Mucosa of rectum (tissue), 2 donors: ENCODE measurements at regions not wholly inside any gene's neighbourhood (a gene's known extent, or its start where the extent isn't known, plus 50 kb on each side); places are given as distances from the start of the nearest gene placed in this dataset.
"Not testable (repeated sequence)": the region's sequence is repeated elsewhere in the genome, so short reads cannot be mapped to it uniquely, and the experiment has no call there.

ENCODE experiments used
- H3K27ac ChIP-seq, 2 donors: one replicate each; pipeline ENCODE4 v1.7.0; 2013; ENCODE audit warnings: inconsistent platforms in 2 of 2, low read depth in 2 of 2, low read length in 2 of 2
- H3K27me3 ChIP-seq, 2 donors: one replicate each; pipeline ENCODE4 v1.7.0; 2013; ENCODE audit warnings: low read length in 2 of 2; ENCODE audit not compliant: control insufficient read depth in 2 of 2, insufficient read depth in 2 of 2
- H3K36me3 ChIP-seq, 2 donors: one replicate each; pipeline ENCODE4 v1.7.0; 2013; ENCODE audit warnings: low read length in 2 of 2; ENCODE audit not compliant: control insufficient read depth in 2 of 2, insufficient read depth in 2 of 2
- H3K4me1 ChIP-seq, 2 donors: one replicate each; pipeline ENCODE4 v1.7.0; 2013; ENCODE audit warnings: low read length in 2 of 2, mild to moderate bottlenecking in 1 of 2; ENCODE audit not compliant: control insufficient read depth in 2 of 2, insufficient read depth in 2 of 2
- H3K4me3 ChIP-seq, 2 donors: one replicate each; pipeline ENCODE4 v1.7.0; 2013; ENCODE audit warnings: low read length in 2 of 2
- H3K9ac ChIP-seq, 2 donors: one replicate each; pipeline ENCODE4 v1.7.0; 2013; ENCODE audit warnings: low read length in 2 of 2, low read depth in 1 of 2, mild to moderate bottlenecking in 1 of 2
- H3K9me3 ChIP-seq, 2 donors: one replicate each; pipeline ENCODE4 v1.7.0; 2013; ENCODE audit warnings: low read length in 2 of 2; ENCODE audit not compliant: control insufficient read depth in 2 of 2
- donor health status: healthy.
- donor health status: Normal muscosa, but diverticular disease.

GRCh38 chr12:91467686-91468085, 285.1 kb upstream of the DCN start:
- H3K27me3 ChIP-seq, result no peaks in the 10 kb centered on the region
- H3K4me1 ChIP-seq, result no peaks in the 10 kb centered on the region
- no peak overlapping the region for H3K9ac ChIP-seq
- no peaks in the 10 kb centered on the region for H3K36me3 ChIP-seq
- H3K9me3 ChIP-seq, result no peaks in the 10 kb centered on the region
- H3K4me3 ChIP-seq, result no peak overlapping the region
- H3K27ac ChIP-seq, result no peak overlapping the region

DNA sequence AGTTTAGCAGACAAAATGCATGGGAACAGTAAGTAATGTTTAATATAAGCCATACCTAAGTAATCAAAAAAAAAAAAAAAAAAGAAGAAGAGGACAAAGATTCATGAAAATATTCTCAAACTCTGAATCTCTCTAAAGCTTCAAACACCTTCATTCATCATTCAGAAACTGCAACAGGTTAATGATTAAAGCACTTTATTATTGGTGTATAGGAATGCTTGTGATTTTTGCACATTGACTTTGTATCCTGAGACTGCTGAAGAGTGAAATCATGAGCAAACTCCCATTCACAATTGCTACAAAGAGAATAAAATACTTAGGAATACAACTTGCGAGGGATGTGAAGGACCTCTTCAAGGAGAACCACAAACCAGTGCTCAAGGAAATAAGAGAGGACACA, 278.4 kb upstream of the DCN start:
- H3K27ac ChIP-seq, result no peak overlapping the region
- no peak overlapping the region for H3K9ac ChIP-seq
- H3K27me3 ChIP-seq, result no peaks in the 10 kb centered on the region
- no peak overlapping the region for H3K4me3 ChIP-seq
- no peaks in the 10 kb centered on the region for H3K9me3 ChIP-seq
- H3K36me3 ChIP-seq, result no peaks in the 10 kb centered on the region
- peaks cover 0 to 3% of the 10 kb centered on the region in 2 donors for H3K4me1 ChIP-seq

DNA sequence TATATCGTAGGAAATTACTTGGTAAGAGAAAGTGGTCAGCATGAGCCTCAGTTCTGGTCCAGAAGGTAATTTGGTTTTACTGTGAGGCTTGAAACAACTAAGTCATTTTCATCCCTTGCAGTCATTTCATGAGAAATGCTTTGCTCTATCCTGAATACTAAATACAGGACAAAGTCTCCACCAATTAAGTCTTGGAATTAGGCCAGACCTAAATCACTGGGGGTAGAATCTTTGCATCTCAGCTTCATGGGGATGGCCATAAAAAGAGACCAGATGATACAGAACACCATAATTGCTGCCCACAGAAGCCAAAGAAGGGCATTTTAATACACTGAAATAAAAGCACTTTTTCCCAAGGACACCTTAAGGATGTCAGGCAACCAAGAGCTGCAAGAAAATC, 277.9 kb upstream of the DCN start:
- H3K4me3 ChIP-seq, result no peak overlapping the region
- no peak overlapping the region for H3K27ac ChIP-seq
- no peaks in the 10 kb centered on the region for H3K36me3 ChIP-seq
- H3K27me3 ChIP-seq, result no peaks in the 10 kb centered on the region
- no peak overlapping the region for H3K9ac ChIP-seq
- H3K4me1 ChIP-seq, result peaks cover 0 to 3% of the 10 kb centered on the region in 2 donors
- no peaks in the 10 kb centered on the region for H3K9me3 ChIP-seq

GRCh38 chr12:91455321-91455720, 272.7 kb upstream of the DCN start:
- Histone ChIP-seq H3K36me3 (no peaks in the 10 kb centered on the region), H3K27me3 (no peaks in the 10 kb centered on the region), H3K27ac (no peak overlapping the region), H3K4me1 (no peaks in the 10 kb centered on the region), H3K9ac (no peak overlapping the region), H3K9me3 (no peaks in the 10 kb centered on the region), H3K4me3 (no peak overlapping the region)

DNA sequence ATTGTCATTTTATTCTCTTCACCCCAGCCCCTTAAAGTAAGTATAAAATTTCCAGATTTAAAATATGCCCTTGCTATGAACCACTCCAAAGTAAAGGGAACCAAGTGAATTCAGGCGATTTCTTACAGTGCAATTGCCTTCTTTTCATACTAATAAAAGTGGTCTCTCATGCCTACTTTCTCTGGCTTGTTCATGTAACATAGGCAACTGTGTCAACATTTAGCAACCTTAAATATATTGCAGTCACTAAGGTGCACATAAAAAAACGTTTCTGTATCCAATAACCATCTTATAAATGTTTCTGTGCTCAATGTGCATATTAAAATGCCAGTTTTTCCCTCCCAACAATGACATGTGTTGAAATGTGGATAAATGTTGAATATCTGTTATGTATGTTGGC, 271.6 kb upstream of the DCN start:
- H3K4me1 ChIP-seq, result no peaks in the 10 kb centered on the region
- no peak overlapping the region for H3K9ac ChIP-seq
- no peaks in the 10 kb centered on the region for H3K9me3 ChIP-seq
- H3K36me3 ChIP-seq, result no peaks in the 10 kb centered on the region
- no peak overlapping the region for H3K4me3 ChIP-seq
- no peaks in the 10 kb centered on the region for H3K27me3 ChIP-seq
- no peak overlapping the region for H3K27ac ChIP-seq

GRCh38 chr12:91452464-91452863, 269.8 kb upstream of the DCN start:
- not testable (repeated sequence) for H3K36me3 ChIP-seq, H3K27ac ChIP-seq, H3K9me3 ChIP-seq, H3K9ac ChIP-seq, H3K4me1 ChIP-seq, H3K27me3 ChIP-seq, H3K4me3 ChIP-seq

GRCh38 chr12:91441993-91442952, 259.7 kb upstream of the DCN start:
- H3K36me3 ChIP-seq, result no peaks in the 10 kb centered on the region
- H3K27ac ChIP-seq, result no peak overlapping the region
- no peak overlapping the region for H3K4me3 ChIP-seq
- no peak overlapping the region for H3K9ac ChIP-seq
- no peaks in the 10 kb centered on the region for H3K9me3 ChIP-seq
- no peaks in the 10 kb centered on the region for H3K27me3 ChIP-seq
- no peaks in the 10 kb centered on the region for H3K4me1 ChIP-seq

- no peaks in the 10 kb centered on the region for H3K36me3 ChIP-seq
- no peaks in the 10 kb centered on the region for H3K9me3 ChIP-seq
- no peak overlapping the region for H3K4me3 ChIP-seq
- H3K9ac ChIP-seq, result no peak overlapping the region
- no peaks in the 10 kb centered on the region for H3K27me3 ChIP-seq
- H3K27ac ChIP-seq, result no peak overlapping the region
- no peaks in the 10 kb centered on the region for H3K4me1 ChIP-seq
Observed at GRCh38 chr12:91441246-91441645, 258.6 kb upstream of the DCN start.

DNA sequence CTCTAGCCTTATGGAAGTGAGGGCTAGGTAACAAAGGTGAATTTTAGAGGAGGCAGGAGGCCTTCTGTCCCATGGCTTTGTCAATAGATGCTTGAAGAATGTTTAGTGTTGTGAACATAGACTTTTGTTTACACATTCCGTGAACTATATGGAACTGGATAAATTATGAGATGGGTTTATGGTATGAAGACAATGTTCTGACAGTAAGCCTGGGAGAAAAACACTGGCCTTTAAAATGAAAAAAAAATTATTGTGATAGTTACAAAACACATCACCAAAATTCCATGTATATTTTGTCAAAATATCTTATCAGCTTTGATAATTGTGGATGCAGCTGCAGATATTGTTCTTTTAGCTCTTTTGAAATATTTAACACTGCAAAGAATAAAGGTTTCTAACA, 251.5 kb upstream of the DCN start:
- Histone ChIP-seq H3K27me3 (no peaks in the 10 kb centered on the region), H3K4me1 (no peaks in the 10 kb centered on the region)

GRCh38 chr12:91432755-91433154, 250.1 kb upstream of the DCN start:
- no peak overlapping the region for H3K27ac ChIP-seq
- no peak overlapping the region for H3K9ac ChIP-seq
- H3K36me3 ChIP-seq, result no peaks in the 10 kb centered on the region
- H3K9me3 ChIP-seq, result no peaks in the 10 kb centered on the region
- no peaks in the 10 kb centered on the region for H3K27me3 ChIP-seq
- H3K4me1 ChIP-seq, result no peaks in the 10 kb centered on the region
- H3K4me3 ChIP-seq, result no peak overlapping the region

More for the DNA sequence above, 251.5 kb upstream of the DCN start:
- Histone ChIP-seq H3K9me3 (no peaks in the 10 kb centered on the region), H3K4me3 (no peak overlapping the region), H3K9ac (no peak overlapping the region), H3K27ac (no peak overlapping the region), H3K36me3 (no peaks in the 10 kb centered on the region)
